ENCODE measurements at regions not wholly inside any gene's neighbourhood (a gene's known extent, or its start where the extent isn't known, plus 50 kb on each side); places are given as distances from the start of the nearest gene placed in this dataset.

DNA sequence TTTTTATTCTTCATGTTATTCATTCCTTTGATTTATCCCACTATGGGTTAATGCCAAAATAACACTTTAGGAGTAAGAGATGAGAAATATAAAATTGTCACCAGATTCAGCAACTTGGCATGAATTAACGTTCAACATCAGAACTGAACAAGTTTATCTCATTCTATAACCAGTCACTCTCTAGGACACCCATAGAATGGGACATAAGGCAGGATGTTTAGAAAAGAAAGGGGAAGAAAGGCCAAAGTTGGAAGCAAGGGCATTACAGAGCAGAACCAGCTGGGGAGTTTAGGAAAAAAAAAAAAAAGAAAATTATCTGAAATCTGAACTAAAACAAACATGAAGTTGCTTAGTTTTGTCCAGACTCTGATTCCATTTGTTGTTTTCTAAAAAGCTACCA, 211.0 kb downstream of the PMAIP1 start:
- no peak overlapping the region for H2BK12ac ChIP-seq (ENCODE audit: low read length in 2 of 2)
- no peak overlapping the region for H3K23ac ChIP-seq (ENCODE audit: low read length in 2 of 2)
- no peak overlapping the region for H3K14ac ChIP-seq (ENCODE audit: low read length in 2 of 2)
- H2BK5ac ChIP-seq (ENCODE audit: low read depth, low read length, poor library complexity, severe bottlenecking): no peak overlapping the region
- no peak overlapping the region for H4K91ac ChIP-seq (ENCODE audit: low read length)
- no peak overlapping the region for H3K18ac ChIP-seq (ENCODE audit: low read depth in 1 of 2, low read length in 2 of 2)
- no peak overlapping the region for H3K27ac ChIP-seq (ENCODE audit: low read length, poor library complexity, severe bottlenecking)
- H2BK120ac ChIP-seq (ENCODE audit: low read depth, low read length): no peak overlapping the region
- H3K4me3 ChIP-seq (ENCODE audit: insufficient read depth in 1 of 2, low read depth in 1 of 2, low read length in 2 of 2): no peak overlapping the region
- H4K8ac ChIP-seq (ENCODE audit: low read length): no peak overlapping the region
- peak; percentile 8 for DNase-seq
- H3K9ac ChIP-seq (ENCODE audit: low read length): no peak overlapping the region
- no peaks in the 10 kb centered on the region for H3K27me3 ChIP-seq (ENCODE audit: control insufficient read depth in 1 of 2, insufficient read depth in 1 of 2, low read length in 2 of 2)
- no peak overlapping the region for H3K4me2 ChIP-seq (ENCODE audit: low read length, poor library complexity, severe bottlenecking)
- no peak overlapping the region for H3K4ac ChIP-seq (ENCODE audit: low read depth in 1 of 2, low read length in 2 of 2)
- H3K9me3 ChIP-seq (ENCODE audit: control insufficient read depth, low read length): no peaks in the 10 kb centered on the region
- no peak overlapping the region for H2BK15ac ChIP-seq (ENCODE audit: low read depth, poor library complexity, severe bottlenecking)
- no peak overlapping the region for H2AFZ ChIP-seq (ENCODE audit: low read depth, low read length)
- no peaks in the 10 kb centered on the region for H3K79me1 ChIP-seq (replicated peaks; ENCODE audit: low read length, poor library complexity, severe bottlenecking)
- WGBS: no CpG with 5 or more reads among the region's 1 CpG
- no peaks in the 10 kb centered on the region for H3K36me3 ChIP-seq (ENCODE audit: control insufficient read depth in 1 of 2, insufficient read depth in 2 of 2, low read depth in 1 of 2, low read length in 2 of 2)
- H3K4me1 ChIP-seq (ENCODE audit: control insufficient read depth, insufficient read depth, low read depth, low read length): no peaks in the 10 kb centered on the region
- H2AK5ac ChIP-seq (ENCODE audit: low read length, severe bottlenecking): no peak overlapping the region

DNA sequence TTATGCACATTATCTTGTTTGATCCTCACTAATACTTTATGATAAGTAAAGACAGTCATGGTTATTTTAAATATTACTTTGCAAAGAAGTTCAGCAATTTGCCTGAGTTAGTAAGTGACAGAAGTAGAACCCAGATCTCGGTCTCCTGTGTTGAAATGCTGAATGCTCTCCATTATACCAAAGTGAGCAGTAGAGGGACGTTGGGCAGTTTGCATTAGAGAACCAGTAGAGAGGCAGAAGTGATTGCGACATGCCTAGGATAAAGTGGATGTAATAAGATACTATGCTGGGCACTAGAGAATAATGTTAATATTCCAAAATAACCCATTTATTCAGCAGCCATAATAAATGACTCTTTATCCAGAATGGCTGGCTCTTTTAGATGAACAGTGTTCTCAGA, 201.0 kb downstream of the PMAIP1 start:
- H3K4ac ChIP-seq (ENCODE audit: low read depth in 1 of 2, low read length in 2 of 2): no peak overlapping the region
- no peak for DNase-seq
- no peak overlapping the region for H3K14ac ChIP-seq (ENCODE audit: low read length in 2 of 2)
- H2AFZ ChIP-seq (ENCODE audit: low read depth, low read length): no peak overlapping the region
- no peak overlapping the region for H3K27ac ChIP-seq (ENCODE audit: low read length, poor library complexity, severe bottlenecking)
- H3K9ac ChIP-seq (ENCODE audit: low read length): no peak overlapping the region
- no peak overlapping the region for H2BK12ac ChIP-seq (ENCODE audit: low read length in 2 of 2)
- H2BK15ac ChIP-seq (ENCODE audit: low read depth, poor library complexity, severe bottlenecking): no peak overlapping the region
- H3K4me2 ChIP-seq (ENCODE audit: low read length, poor library complexity, severe bottlenecking): no peak overlapping the region
- WGBS: 48% methylated on average over 2 of the region's 3 CpGs
- no peak overlapping the region for H2BK120ac ChIP-seq (ENCODE audit: low read depth, low read length)
- no peaks in the 10 kb centered on the region for H3K36me3 ChIP-seq (ENCODE audit: control insufficient read depth in 1 of 2, insufficient read depth in 2 of 2, low read depth in 1 of 2, low read length in 2 of 2)
- no peaks in the 10 kb centered on the region for H3K27me3 ChIP-seq (ENCODE audit: control insufficient read depth in 1 of 2, insufficient read depth in 1 of 2, low read length in 2 of 2)
- no peak overlapping the region for H4K91ac ChIP-seq (ENCODE audit: low read length)
- H2AK5ac ChIP-seq (ENCODE audit: low read length, severe bottlenecking): no peak overlapping the region
- no peak overlapping the region for H3K18ac ChIP-seq (ENCODE audit: low read depth in 1 of 2, low read length in 2 of 2)
- no peaks in the 10 kb centered on the region for H3K4me1 ChIP-seq (ENCODE audit: control insufficient read depth, insufficient read depth, low read depth, low read length)
- H3K9me3 ChIP-seq (ENCODE audit: control insufficient read depth, low read length): no peaks in the 10 kb centered on the region
- H3K79me1 ChIP-seq (replicated peaks; ENCODE audit: low read length, poor library complexity, severe bottlenecking): no peaks in the 10 kb centered on the region
- H3K23ac ChIP-seq (ENCODE audit: low read length in 2 of 2): no peak overlapping the region
- no peak overlapping the region for H3K4me3 ChIP-seq (ENCODE audit: insufficient read depth in 1 of 2, low read depth in 1 of 2, low read length in 2 of 2)
- H2BK5ac ChIP-seq (ENCODE audit: low read depth, low read length, poor library complexity, severe bottlenecking): no peak overlapping the region
- no peak overlapping the region for H4K8ac ChIP-seq (ENCODE audit: low read length)

DNA sequence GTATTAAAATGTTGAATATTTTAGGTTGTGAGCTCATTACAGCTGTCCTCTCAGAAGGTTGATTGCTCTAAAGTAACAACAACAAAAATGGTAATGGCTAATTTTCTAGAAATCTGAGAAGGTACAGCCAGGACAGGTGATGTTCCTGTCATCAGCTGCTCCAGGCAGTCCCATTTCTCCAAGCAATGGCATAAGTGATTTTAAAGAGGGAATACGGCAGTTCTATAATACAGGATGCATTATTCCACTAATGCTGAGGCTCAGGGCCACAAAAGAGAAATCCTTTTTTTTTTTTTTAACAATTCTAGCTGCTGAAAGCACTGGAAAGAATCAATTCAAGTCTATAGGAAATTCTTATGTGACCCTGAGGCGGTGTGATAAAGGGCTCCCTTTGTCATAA, 199.9 kb downstream of the PMAIP1 start:
- Histone ChIP-seq H3K4ac (ENCODE audit: low read depth in 1 of 2, low read length in 2 of 2) (no peak overlapping the region), H2BK12ac (ENCODE audit: low read length in 2 of 2) (no peak overlapping the region), H3K18ac (ENCODE audit: low read depth in 1 of 2, low read length in 2 of 2) (no peak overlapping the region), H3K36me3 (ENCODE audit: control insufficient read depth in 1 of 2, insufficient read depth in 2 of 2, low read depth in 1 of 2, low read length in 2 of 2) (no peaks in the 10 kb centered on the region), H3K79me1 (replicated peaks; ENCODE audit: low read length, poor library complexity, severe bottlenecking) (no peaks in the 10 kb centered on the region), H3K9ac (ENCODE audit: low read length) (no peak overlapping the region), H3K9me3 (ENCODE audit: control insufficient read depth, low read length) (no peaks in the 10 kb centered on the region), H2BK120ac (ENCODE audit: low read depth, low read length) (no peak overlapping the region), H4K91ac (ENCODE audit: low read length) (no peak overlapping the region), H2BK5ac (ENCODE audit: low read depth, low read length, poor library complexity, severe bottlenecking) (no peak overlapping the region), H2AFZ (ENCODE audit: low read depth, low read length) (no peak overlapping the region), H3K27ac (ENCODE audit: low read length, poor library complexity, severe bottlenecking) (no peak overlapping the region), H4K8ac (ENCODE audit: low read length) (no peak overlapping the region), H3K4me3 (ENCODE audit: insufficient read depth in 1 of 2, low read depth in 1 of 2, low read length in 2 of 2) (no peak overlapping the region), H3K4me1 (ENCODE audit: control insufficient read depth, insufficient read depth, low read depth, low read length) (no peaks in the 10 kb centered on the region), H3K4me2 (ENCODE audit: low read length, poor library complexity, severe bottlenecking) (no peak overlapping the region), H3K23ac (ENCODE audit: low read length in 2 of 2) (no peak overlapping the region), H2BK15ac (ENCODE audit: low read depth, poor library complexity, severe bottlenecking) (no peak overlapping the region), H3K27me3 (ENCODE audit: control insufficient read depth in 1 of 2, insufficient read depth in 1 of 2, low read length in 2 of 2) (no peaks in the 10 kb centered on the region), H3K14ac (ENCODE audit: low read length in 2 of 2) (no peak overlapping the region), H2AK5ac (ENCODE audit: low read length, severe bottlenecking) (no peak overlapping the region)
- 89% methylated on average over 1 of the region's 2 CpGs for WGBS
- no peak for DNase-seq

DNA sequence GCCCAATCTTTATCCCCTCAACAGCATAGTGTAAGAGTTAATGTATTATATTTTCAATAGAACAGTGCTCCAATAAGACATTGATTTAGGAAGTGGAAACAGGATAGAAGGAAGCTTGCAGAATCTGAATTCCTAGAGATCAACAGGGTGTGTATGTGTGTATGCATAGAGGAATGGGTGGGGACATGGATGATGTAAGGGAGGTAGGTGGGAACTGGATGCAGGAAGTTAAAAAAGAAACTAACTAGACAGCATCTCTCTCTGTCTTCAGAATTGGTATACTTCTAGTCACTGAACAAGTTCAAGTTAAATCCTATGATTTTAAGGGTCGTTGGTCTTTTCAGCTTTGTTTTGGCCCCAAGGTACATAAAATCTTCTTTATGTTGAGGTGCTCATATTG, 196.6 kb downstream of the PMAIP1 start:
- no peak overlapping the region for H3K18ac ChIP-seq (ENCODE audit: low read depth in 1 of 2, low read length in 2 of 2)
- H2AFZ ChIP-seq (ENCODE audit: low read depth, low read length): no peak overlapping the region
- H3K9me3 ChIP-seq (ENCODE audit: control insufficient read depth, low read length): peaks cover 8% of the 10 kb centered on the region
- no peak for DNase-seq
- no peak overlapping the region for H2BK15ac ChIP-seq (ENCODE audit: low read depth, poor library complexity, severe bottlenecking)
- H2BK5ac ChIP-seq (ENCODE audit: low read depth, low read length, poor library complexity, severe bottlenecking): no peak overlapping the region
- H3K4me3 ChIP-seq (ENCODE audit: insufficient read depth in 1 of 2, low read depth in 1 of 2, low read length in 2 of 2): no peak overlapping the region
- H3K9ac ChIP-seq (ENCODE audit: low read length): no peak overlapping the region
- no peak overlapping the region for H2AK5ac ChIP-seq (ENCODE audit: low read length, severe bottlenecking)
- WGBS: 29% methylated on average over 1 of the region's 1 CpG
- H3K4ac ChIP-seq (ENCODE audit: low read depth in 1 of 2, low read length in 2 of 2): no peak overlapping the region
- no peak overlapping the region for H2BK12ac ChIP-seq (ENCODE audit: low read length in 2 of 2)
- H3K36me3 ChIP-seq (ENCODE audit: control insufficient read depth in 1 of 2, insufficient read depth in 2 of 2, low read depth in 1 of 2, low read length in 2 of 2): no peaks in the 10 kb centered on the region
- H3K27ac ChIP-seq (ENCODE audit: low read length, poor library complexity, severe bottlenecking): no peak overlapping the region
- H3K4me1 ChIP-seq (ENCODE audit: control insufficient read depth, insufficient read depth, low read depth, low read length): no peaks in the 10 kb centered on the region
- no peak overlapping the region for H4K91ac ChIP-seq (ENCODE audit: low read length)
- H3K23ac ChIP-seq (ENCODE audit: low read length in 2 of 2): no peak overlapping the region
- H3K14ac ChIP-seq (ENCODE audit: low read length in 2 of 2): no peak overlapping the region
- no peak overlapping the region for H2BK120ac ChIP-seq (ENCODE audit: low read depth, low read length)
- H4K8ac ChIP-seq (ENCODE audit: low read length): no peak overlapping the region
- H3K79me1 ChIP-seq (replicated peaks; ENCODE audit: low read length, poor library complexity, severe bottlenecking): no peaks in the 10 kb centered on the region
- no peak overlapping the region for H3K4me2 ChIP-seq (ENCODE audit: low read length, poor library complexity, severe bottlenecking)
- no peaks in the 10 kb centered on the region for H3K27me3 ChIP-seq (ENCODE audit: control insufficient read depth in 1 of 2, insufficient read depth in 1 of 2, low read length in 2 of 2)

Measured in mesenchymal stem cell (in vitro differentiated cells and primary cell).